HFFc6 (cell line): ENCODE measurements at regions not wholly inside any gene's neighbourhood (a gene's known extent, or its start where the extent isn't known, plus 50 kb on each side); places are given as distances from the start of the nearest gene placed in this dataset.
A peak's percentile ranks its signal among the peaks of the same experiment; 100 is the strongest.

ENCODE experiments used
- DNase-seq: peaks from one replicate; pipeline ENCODE4 v3.0.0-alpha.2; 2018
- H3K27ac Mint-ChIP-seq: 2 replicates; pipeline ENCODE4 v1.8.0; 2020; ENCODE audit warnings: mild to moderate bottlenecking, mixed read lengths
- H3K27me3 Mint-ChIP-seq: 2 replicates; pipeline ENCODE4 v1.8.0; 2021; ENCODE audit warnings: mild to moderate bottlenecking, moderate library complexity, mixed read lengths; ENCODE audit not compliant: insufficient read depth
- H3K36me3 Mint-ChIP-seq: 2 replicates; pipeline ENCODE4 v1.8.0; 2021; ENCODE audit warnings: low read depth, mixed read lengths
- H3K4me1 Mint-ChIP-seq: 2 replicates; pipeline ENCODE4 v1.8.0; 2020; ENCODE audit warnings: low read depth, mixed read lengths
- H3K4me3 Mint-ChIP-seq: 2 replicates; pipeline ENCODE4 v1.8.0; 2020; ENCODE audit warnings: mild to moderate bottlenecking, moderate library complexity, mixed read lengths
- H3K9me3 Mint-ChIP-seq: 2 replicates; pipeline ENCODE4 v1.8.0; 2020; ENCODE audit warnings: mild to moderate bottlenecking, mixed read lengths
- TF ChIP-seq, protein P1 (sequence below): fragments of 200-600 bp; sonication (generic); IDR thresholded peaks from 2 replicates; pipeline ENCODE4 v1.5.0; 2021; ENCODE audit warnings: antibody characterized with exemption, mild to moderate bottlenecking

DNA sequence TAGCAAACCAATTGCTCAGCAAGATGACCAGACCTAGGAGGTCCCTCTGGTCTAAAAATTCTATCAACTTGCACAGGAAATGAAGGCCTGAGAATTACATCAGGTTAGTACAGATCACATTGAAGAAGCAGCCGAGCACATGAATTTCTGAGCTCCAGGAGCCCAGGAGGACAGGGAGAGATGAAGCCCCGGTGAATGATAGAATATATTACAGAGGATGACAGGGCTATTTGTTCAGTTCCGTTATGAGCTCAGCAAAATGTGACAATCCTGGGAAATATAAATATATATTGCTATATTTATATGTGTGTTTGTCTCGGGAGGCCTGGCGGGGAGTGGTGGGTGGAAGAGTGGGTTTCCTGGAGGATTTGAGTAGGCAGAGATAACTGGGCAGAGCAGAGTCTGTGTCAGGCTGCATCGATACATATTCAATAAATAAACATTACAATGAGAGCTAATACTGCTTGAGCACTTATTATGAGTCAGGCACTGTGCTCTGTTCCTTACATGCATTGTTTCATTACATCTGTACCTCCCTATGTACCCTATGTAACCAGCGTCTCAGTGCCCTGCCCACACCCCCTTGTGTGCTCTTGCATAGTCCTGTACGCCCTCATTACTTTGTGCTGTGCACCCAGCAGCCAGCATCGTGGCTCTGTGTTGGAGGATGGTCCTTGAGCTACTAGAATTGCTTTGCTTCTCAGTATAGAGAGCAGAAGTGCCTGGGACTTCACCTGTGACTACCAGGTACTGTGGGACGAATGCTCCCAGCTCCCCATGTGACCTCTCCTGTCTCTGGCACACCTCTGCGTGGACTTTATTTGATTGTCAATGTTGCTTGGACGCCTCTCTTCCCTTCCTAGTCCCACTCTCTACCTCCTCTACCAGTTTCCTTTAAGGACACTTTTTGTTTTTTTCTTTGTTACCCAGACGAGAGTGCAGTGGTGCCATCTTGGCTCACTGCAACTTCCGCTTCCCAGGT is 58.1 kb upstream of the KLF9 start:
- no peak overlapping the region for H3K27ac Mint-ChIP-seq
- no peak for DNase-seq
- H3K36me3 Mint-ChIP-seq = no peaks in the 10 kb centered on the region
- no peaks in the 10 kb centered on the region for H3K9me3 Mint-ChIP-seq
- H3K4me1 Mint-ChIP-seq = peaks cover 25% of the 10 kb centered on the region
- no peaks in the 10 kb centered on the region; the same call in 1 of the 2 replicates for H3K27me3 Mint-ChIP-seq
- TF ChIP-seq, protein P1, sequence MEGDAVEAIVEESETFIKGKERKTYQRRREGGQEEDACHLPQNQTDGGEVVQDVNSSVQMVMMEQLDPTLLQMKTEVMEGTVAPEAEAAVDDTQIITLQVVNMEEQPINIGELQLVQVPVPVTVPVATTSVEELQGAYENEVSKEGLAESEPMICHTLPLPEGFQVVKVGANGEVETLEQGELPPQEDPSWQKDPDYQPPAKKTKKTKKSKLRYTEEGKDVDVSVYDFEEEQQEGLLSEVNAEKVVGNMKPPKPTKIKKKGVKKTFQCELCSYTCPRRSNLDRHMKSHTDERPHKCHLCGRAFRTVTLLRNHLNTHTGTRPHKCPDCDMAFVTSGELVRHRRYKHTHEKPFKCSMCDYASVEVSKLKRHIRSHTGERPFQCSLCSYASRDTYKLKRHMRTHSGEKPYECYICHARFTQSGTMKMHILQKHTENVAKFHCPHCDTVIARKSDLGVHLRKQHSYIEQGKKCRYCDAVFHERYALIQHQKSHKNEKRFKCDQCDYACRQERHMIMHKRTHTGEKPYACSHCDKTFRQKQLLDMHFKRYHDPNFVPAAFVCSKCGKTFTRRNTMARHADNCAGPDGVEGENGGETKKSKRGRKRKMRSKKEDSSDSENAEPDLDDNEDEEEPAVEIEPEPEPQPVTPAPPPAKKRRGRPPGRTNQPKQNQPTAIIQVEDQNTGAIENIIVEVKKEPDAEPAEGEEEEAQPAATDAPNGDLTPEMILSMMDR = no peak
- H3K4me3 Mint-ChIP-seq = no peak overlapping the region

DNA sequence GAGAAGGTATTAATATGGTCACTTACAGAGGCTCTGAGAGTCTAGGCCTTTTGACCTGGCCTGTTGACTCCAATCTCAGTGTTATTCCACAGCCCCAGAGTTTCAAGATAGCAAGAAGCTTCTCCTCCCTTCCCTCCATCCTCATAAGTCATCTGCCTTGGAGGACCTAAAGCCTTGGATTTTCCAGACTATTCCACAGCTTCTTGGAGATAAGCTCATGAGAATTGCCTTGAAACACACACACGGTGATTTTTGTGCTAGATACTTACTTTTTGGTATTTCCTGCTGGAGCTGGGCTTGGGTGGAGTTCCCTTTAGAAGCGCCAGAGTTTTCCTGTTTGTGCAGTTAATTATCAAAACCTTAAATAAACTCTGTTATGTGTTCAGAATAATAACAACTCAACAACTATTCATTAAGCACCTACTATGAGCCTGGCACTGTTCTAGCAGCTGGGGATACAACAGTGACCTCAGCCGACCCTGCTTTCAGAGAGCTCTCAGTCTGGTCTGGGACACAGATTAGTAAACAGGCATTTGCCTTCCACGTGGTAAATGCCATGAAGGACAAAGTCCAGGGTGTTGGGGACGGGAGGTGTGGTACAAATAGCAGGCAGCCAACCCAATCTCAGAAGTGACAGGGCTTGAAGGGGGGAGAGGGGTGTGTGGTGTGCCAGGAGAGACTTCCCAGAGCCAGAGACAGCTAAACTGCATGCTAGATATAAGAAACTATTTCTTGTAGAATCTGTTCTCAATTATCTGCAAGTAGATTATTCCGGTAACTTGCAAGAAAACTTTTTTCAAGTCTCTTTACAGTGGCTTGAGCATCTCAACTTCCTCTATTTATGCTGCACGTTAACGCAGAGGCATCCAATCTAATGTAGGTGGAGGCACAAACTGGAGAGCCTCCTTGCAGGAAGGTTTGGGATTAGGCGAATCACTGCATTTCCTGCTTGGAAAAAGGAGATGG is 55.9 kb upstream of the KLF9 start:
- no peak for DNase-seq
- peaks cover 47% of the 10 kb centered on the region for H3K4me1 Mint-ChIP-seq
- H3K27ac Mint-ChIP-seq = peak overlapping the region; percentile 2; the same call in 1 of the 2 replicates
- H3K4me3 Mint-ChIP-seq = no peak overlapping the region
- H3K27me3 Mint-ChIP-seq = no peaks in the 10 kb centered on the region; the same call in 1 of the 2 replicates
- H3K9me3 Mint-ChIP-seq = no peaks in the 10 kb centered on the region
- H3K36me3 Mint-ChIP-seq = no peaks in the 10 kb centered on the region
- TF ChIP-seq, protein P1 = no peak

DNA sequence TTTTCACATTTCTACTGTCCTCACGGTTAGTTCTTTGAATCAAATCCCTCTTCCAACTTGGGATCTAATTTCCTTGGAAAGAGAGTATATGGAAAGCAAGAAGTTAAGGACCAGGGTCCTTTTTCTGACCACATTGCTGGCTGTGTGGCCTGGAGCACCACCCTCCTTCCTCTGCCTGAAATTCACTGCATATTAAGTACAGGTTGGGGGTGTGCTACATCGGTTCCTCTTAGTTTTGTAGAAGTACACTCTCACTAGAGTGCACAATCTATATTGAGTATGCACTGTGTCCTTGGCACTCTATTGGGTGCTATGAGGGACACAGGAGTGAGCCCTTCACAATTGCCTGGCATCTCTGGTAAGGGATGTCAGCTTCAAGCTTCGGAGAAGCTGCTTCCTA is 53.8 kb upstream of the KLF9 start:
- Mint-ChIP-seq H3K36me3 (no peaks in the 10 kb centered on the region), H3K27ac (peak overlapping the region; percentile 24; the same call in 1 of the 2 replicates)

DNA sequence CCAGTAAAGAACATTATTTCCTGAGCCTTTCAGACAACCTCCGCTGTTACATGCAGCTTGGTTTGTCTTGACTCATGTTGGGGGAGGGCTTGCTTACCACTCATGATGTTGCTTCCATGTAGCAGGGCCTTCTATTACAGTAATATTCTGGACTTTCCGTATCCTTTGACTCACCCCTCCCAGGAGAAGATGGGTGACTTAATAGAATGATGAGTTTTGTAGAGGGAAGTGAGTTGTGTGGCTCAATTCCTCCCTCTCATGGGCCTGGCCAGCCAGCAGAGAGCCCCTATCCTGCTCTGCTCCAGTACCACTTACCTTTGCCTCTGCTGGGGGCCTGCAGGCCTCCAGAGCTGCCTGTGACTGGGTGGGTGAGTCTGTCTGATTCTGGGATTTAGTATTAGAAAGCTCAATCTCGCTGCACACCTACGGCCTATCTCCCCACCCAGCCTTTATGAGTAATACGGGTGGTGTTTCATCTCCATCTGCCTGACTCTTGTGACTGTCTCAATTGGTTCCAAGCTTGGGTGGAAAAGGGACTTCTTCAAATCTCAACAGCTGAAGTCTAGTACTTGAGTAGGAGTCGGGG is 52.6 kb upstream of the KLF9 start:
- Mint-ChIP-seq H3K36me3 (no peaks in the 10 kb centered on the region), H3K27me3 (no peaks in the 10 kb centered on the region; the same call in 1 of the 2 replicates), H3K4me3 (no peak overlapping the region), H3K9me3 (no peaks in the 10 kb centered on the region), H3K4me1 (peaks cover 51% of the 10 kb centered on the region), H3K27ac (peak overlapping the region; percentile 62)
- DNase-seq = peak; percentile 79
- TF ChIP-seq, protein P1 = no peak

More for the DNA sequence above, 53.8 kb upstream of the KLF9 start:
- TF ChIP-seq, protein P1 = no peak
- peaks cover 55% of the 10 kb centered on the region for H3K4me1 Mint-ChIP-seq
- no peak overlapping the region for H3K4me3 Mint-ChIP-seq
- no peak for DNase-seq
- H3K27me3 Mint-ChIP-seq = no peaks in the 10 kb centered on the region; the same call in 1 of the 2 replicates
- H3K9me3 Mint-ChIP-seq = no peaks in the 10 kb centered on the region

DNA sequence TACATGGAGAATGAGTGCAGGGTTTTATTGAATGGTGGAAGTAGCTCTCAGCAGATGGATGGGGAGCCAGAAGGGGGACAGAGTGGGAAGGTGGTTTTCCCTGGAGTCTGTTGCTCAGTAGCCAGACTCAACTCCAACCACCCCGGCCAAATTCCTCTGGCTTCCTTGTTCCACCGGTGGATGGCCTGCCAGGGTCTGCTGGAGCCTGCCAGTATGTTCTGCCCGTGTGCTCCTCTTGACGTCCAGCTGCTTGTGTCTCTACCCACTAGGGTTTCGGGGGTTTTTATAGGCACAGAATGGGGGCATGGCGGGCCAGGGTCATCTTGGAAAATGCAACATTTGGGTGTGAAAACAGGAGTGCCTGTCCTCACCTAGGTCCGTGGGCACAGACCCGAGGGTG is 51.4 kb upstream of the KLF9 start:
- Mint-ChIP-seq H3K4me3 (no peak overlapping the region), H3K27ac (no peak overlapping the region), H3K27me3 (no peaks in the 10 kb centered on the region; the same call in 1 of the 2 replicates), H3K9me3 (no peaks in the 10 kb centered on the region), H3K36me3 (no peaks in the 10 kb centered on the region), H3K4me1 (peaks cover 45% of the 10 kb centered on the region)
- DNase-seq = no peak
- TF ChIP-seq, protein P1 = no peak
